HepG2 (cell line): ENCODE measurements at regions not wholly inside any gene's neighbourhood (a gene's known extent, or its start where the extent isn't known, plus 50 kb on each side); places are given as distances from the start of the nearest gene placed in this dataset.

Source experiments
- ATAC-seq: fragments of 200-7000 bp; cut with Tn5 transposase; 3 replicates; pipeline ENCODE4 v1.9.1; 2020; ENCODE audit warnings: mild to moderate bottlenecking, moderate library complexity
- BruUV-seq: library from RNA; stranded (reverse); fragments of 400-500 nt; replicated peaks from 2 replicates; lab custom pipeline; 2021; lab: Mats Ljungman, UMichigan
- CTCF ChIA-PET: fragments of 300-600 bp; formaldehyde crosslinking; extraction: SDS; loops from one replicate; lab custom pipeline; 2021; ENCODE audit warnings: low total read pairs, inconsistent platforms, low intra/inter-chr PET ratio; lab: Yijun Ruan, JAX
- POLR2A ChIA-PET: fragments of 350-600 bp; sonication (Branson Sonifier 250); formaldehyde crosslinking; loops from one replicate; lab custom pipeline; 2020; ENCODE audit warnings: antibody characterized with exemption, inconsistent platforms; lab: Yijun Ruan, JAX
- DNase-seq: peaks from one replicate; pipeline ENCODE4 v3.0.0-alpha.2; 2015; ENCODE audit warnings: low spot score
- FAIRE-seq: peaks from 3 replicates; lab custom pipeline; 2011; peaks lifted over from hg19 to GRCh38; lab: Jason Lieb, UNC
- H2AFZ ChIP-seq: one replicate; pipeline ENCODE4 v1.6.1; 2011; ENCODE audit warnings: low read length, inconsistent platforms
- H3K27ac ChIP-seq: fragments of 300-600 bp; 3 replicates; pipeline ENCODE4 v1.8.0; 2011; ENCODE audit warnings: mixed run types, mild to moderate bottlenecking, mixed read lengths, low read length, inconsistent platforms; ENCODE audit not compliant: insufficient read depth; ENCODE audit errors: extremely low read length
- H3K27me3 ChIP-seq, 2 experiments: fragments of 200-600 bp in 1 of 2; 2 replicates in 1 of 2; 3 replicates in 1 of 2; pipeline versions ENCODE4 v1.6.0 to v1.8.0; 2011; ENCODE audit warnings: low read length in 2 of 2, mild to moderate bottlenecking in 2 of 2, moderate library complexity in 2 of 2, inconsistent platforms in 1 of 2; ENCODE audit not compliant: insufficient read depth in 2 of 2, control insufficient read depth in 1 of 2
- H3K36me3 ChIP-seq, 2 experiments: fragments of 200-600 bp in 1 of 2; replicated peaks in 1 of 2; 2 replicates in 1 of 2; 3 replicates in 1 of 2; pipeline versions ENCODE4 v1.5.1 to v1.8.0; 2011; ENCODE audit warnings: low read length in 2 of 2, inconsistent platforms in 1 of 2; ENCODE audit not compliant: insufficient read depth in 2 of 2, control insufficient read depth in 1 of 2
- H3K4me1 ChIP-seq: 2 replicates; pipeline ENCODE4 v1.5.1; 2012; ENCODE audit warnings: low read length, inconsistent platforms; ENCODE audit not compliant: insufficient read depth
- H3K4me2 ChIP-seq: 2 replicates; pipeline ENCODE4 v1.6.0; 2011; ENCODE audit warnings: low read depth, low read length, inconsistent platforms
- H3K4me3 ChIP-seq, 3 experiments: fragments of 200-600 bp in 1 of 3; sonication (generic), shearing (Covaris generic) in 1 of 3; replicated peaks in 1 of 3; 2 replicates each; pipeline ENCODE4 v1.5.1; 2011 to 2016; ENCODE audit warnings: low read length in 3 of 3, inconsistent platforms in 2 of 3, low read depth in 2 of 3, mild to moderate bottlenecking in 2 of 3, control low read depth in 1 of 3, mixed read lengths in 1 of 3; ENCODE audit not compliant: insufficient read depth in 1 of 3
- H3K79me2 ChIP-seq: one replicate; pipeline ENCODE4 v1.6.1; 2011; ENCODE audit warnings: low read length, inconsistent platforms; ENCODE audit not compliant: insufficient read depth
- H3K9ac ChIP-seq: 2 replicates; pipeline ENCODE4 v1.6.0; 2011; ENCODE audit warnings: mild to moderate bottlenecking, low read depth, low read length, inconsistent platforms; ENCODE audit not compliant: insufficient read depth
- H3K9me3 ChIP-seq: 2 replicates; pipeline ENCODE4 v1.5.1; 2012; ENCODE audit warnings: mild to moderate bottlenecking, low read length
- H4K20me1 ChIP-seq: 2 replicates; pipeline ENCODE4 v1.6.0; 2011; ENCODE audit warnings: inconsistent platforms, mild to moderate bottlenecking, low read length, moderate library complexity; ENCODE audit not compliant: insufficient read depth
- ATF5 ChIP-seq: sonication (generic); formaldehyde crosslinking; IDR thresholded peaks from 2 replicates; pipeline ENCODE4 v1.4.0; 2020; ENCODE audit warnings: mild to moderate bottlenecking, low read depth, missing genetic modification reagents
- BCL6 ChIP-seq: IDR thresholded peaks from 2 replicates; pipeline ENCODE4 v1.6.1; 2016; ENCODE audit warnings: missing genetic modification reagents, missing compliant biosample characterization
- ESRRA ChIP-seq: sonication (generic); formaldehyde crosslinking; IDR thresholded peaks from 2 replicates; pipeline ENCODE4 v1.5.1; 2020; ENCODE audit warnings: mild to moderate bottlenecking, low read depth, missing genetic modification reagents
- FOXA1 ChIP-seq, 2 experiments: fragments of 450-650 bp in 1 of 2; sonication (generic) in 1 of 2; formaldehyde crosslinking in 1 of 2; IDR thresholded peaks; 2 replicates each; pipeline versions ENCODE4 v1.4.0 to v1.6.1; 2016 to 2020; ENCODE audit warnings: missing genetic modification reagents in 1 of 2
- KDM2A ChIP-seq: sonication (generic); formaldehyde crosslinking; IDR thresholded peaks from 2 replicates; pipeline ENCODE4 v1.4.0; 2020; ENCODE audit warnings: low read depth, missing genetic modification reagents, borderline replicate concordance
- MED1 ChIP-seq: sonication (generic); formaldehyde crosslinking; IDR thresholded peaks from 2 replicates; pipeline ENCODE4 v1.4.0; 2020; ENCODE audit warnings: missing genetic modification reagents
- NR2F2 ChIP-seq: IDR thresholded peaks from 2 replicates; pipeline ENCODE4 v1.6.1; 2012; ENCODE audit warnings: low read depth, inconsistent platforms, borderline replicate concordance
- NR2F6 ChIP-seq, 2 experiments: IDR thresholded peaks; 2 replicates each; pipeline ENCODE4 v1.6.1; 2016; ENCODE audit warnings: antibody characterized with exemption in 1 of 2, mild to moderate bottlenecking in 1 of 2
- POGZ ChIP-seq: sonication (generic); formaldehyde crosslinking; IDR thresholded peaks from 2 replicates; pipeline ENCODE4 v1.4.0; 2020; ENCODE audit warnings: mild to moderate bottlenecking, missing genetic modification reagents
- POLR2AphosphoS5 ChIP-seq: IDR thresholded peaks from 2 replicates; pipeline ENCODE4 v1.6.1; 2012; ENCODE audit warnings: low read depth, low read length
- RARA ChIP-seq: IDR thresholded peaks from 2 replicates; pipeline ENCODE4 v1.6.1; 2016; ENCODE audit warnings: missing genetic modification reagents, missing compliant biosample characterization
- TFE3 ChIP-seq: IDR thresholded peaks from 2 replicates; pipeline ENCODE4 v1.6.1; 2016
- YY1 ChIP-seq: IDR thresholded peaks from 2 replicates; pipeline ENCODE4 v1.6.1; 2011; ENCODE audit warnings: low read length, low read depth, moderate library complexity, mild to moderate bottlenecking; ENCODE audit not compliant: insufficient read depth, insufficient replicate concordance
- ZNF136 ChIP-seq: sonication (generic); formaldehyde crosslinking; IDR thresholded peaks from 2 replicates; pipeline ENCODE4 v1.8.1; 2022; ENCODE audit warnings: low read depth, mild to moderate bottlenecking, moderate library complexity, missing genetic modification reagents
- ZNF331 ChIP-seq: sonication (generic); formaldehyde crosslinking; IDR thresholded peaks from 2 replicates; pipeline ENCODE4 v1.4.0; 2020; ENCODE audit warnings: missing genetic modification reagents
- ZNF431 ChIP-seq: sonication (generic); formaldehyde crosslinking; IDR thresholded peaks from 2 replicates; pipeline ENCODE4 v1.9.0; 2022; ENCODE audit warnings: missing genetic modification reagents, low read depth, mild to moderate bottlenecking, borderline replicate concordance
- ZNF574 ChIP-seq: sonication (generic); formaldehyde crosslinking; IDR thresholded peaks from 2 replicates; pipeline ENCODE4 v1.4.0; 2020; ENCODE audit warnings: missing genetic modification reagents
- ZNF644 ChIP-seq: IDR thresholded peaks from 2 replicates; pipeline ENCODE4 v1.6.1; 2016; ENCODE audit warnings: low read depth
- WGBS: methylation state at CpG from one replicate; pipeline ENCODE4 v1.1.6; 2017; ENCODE audit warnings: low lambda C conversion rate; 5-methylcytosine and 5-hydroxymethylcytosine counted together
- in situ Hi-C: cut with HindIII; loops from 2 replicates; pipeline ENCODE4 v1.10.0; 2017; ENCODE audit warnings: low pct_unique_long_range_greater_than_20kb; ENCODE audit not compliant: extremely low pct_ligation_motif_present
- intact Hi-C: fragments of 100-400 bp; cut with micrococcal nuclease; formaldehyde crosslinking; loops from one replicate; pipeline ENCODE4 v1.10.0; 2022; ENCODE audit not compliant: unreplicated experiment

- in situ Hi-C loops (no loop called here), intact Hi-C loops (loop anchor here (5.0 kb wide), 2 partner anchors 46 to 61 kb away; partner anchors contain the start of gene PPP2R5A)
- peaks cover 0 to 4% of the 10 kb centered on the region in 2 experiments; a peak in 1 of 5 replicates for H3K27me3 ChIP-seq
- peaks cover 61% of the 10 kb centered on the region for H3K4me1 ChIP-seq
- H4K20me1 ChIP-seq = no peaks in the 10 kb centered on the region
- BruUV-seq = no TSS peak
- FAIRE-seq (peak; percentile 76), ATAC-seq (peak; percentile 91), DNase-seq (peak; percentile 78)
- peak overlapping the region; percentile 63 for H3K4me2 ChIP-seq
- peak overlapping the region in 2 of 3 experiments; percentile 3 to 5; a peak in 2 of 6 replicates for H3K4me3 ChIP-seq
- CTCF ChIA-PET = no interaction called here
- WGBS = 0% methylated on average over 1 of the region's 4 CpGs
- no peaks in the 10 kb centered on the region for H3K36me3 ChIP-seq
- H3K79me2 ChIP-seq = no peaks in the 10 kb centered on the region
- H3K9ac ChIP-seq = no peak overlapping the region
- POLR2A ChIA-PET = interaction anchor here (1.2 to 2.3 kb wide), 6 partner anchors 17 to 60 kb away, joined by 3 to 17 read pairs (median 4); partner anchors contain the start of gene PPP2R5A
- no peaks in the 10 kb centered on the region for H3K9me3 ChIP-seq
- no peak overlapping the region for H2AFZ ChIP-seq
- no peak overlapping the region for H3K27ac ChIP-seq
- peak; percentile 84 for TF ChIP-seq TFE3 (CRISPR knock-in tag)
- peak; percentile 61; the same call in 1 of the 2 replicates for TF ChIP-seq ESRRA
- peak; percentile 49; the same call in 1 of the 2 replicates for TF ChIP-seq NR2F2
- TF ChIP-seq POGZ = peak; percentile 56; the same call in 1 of the 2 replicates
- peak; percentile 44; the same call in 1 of the 2 replicates for TF ChIP-seq ZNF574 (CRISPR knock-in tag)
- peak; percentile 82 for TF ChIP-seq BCL6 (CRISPR knock-in tag)
- TF ChIP-seq ZNF136 (CRISPR knock-in tag) = no peak
- TF ChIP-seq ZNF644 (CRISPR knock-in tag) = peak; percentile 95
- TF ChIP-seq KDM2A (CRISPR knock-in tag) = peak; percentile 36; the same call in 1 of the 2 replicates
- TF ChIP-seq NR2F6 (IDR thresholded peaks at IDR 0.05) = peak; percentile 60; the same call in 1 of the 2 replicates
- peak; percentile 89 for TF ChIP-seq NR2F6 (CRISPR knock-in tag; IDR thresholded peaks at IDR 0.05)
- peak; percentile 82 for TF ChIP-seq MED1 (CRISPR knock-in tag)
- no peak for TF ChIP-seq YY1
- no peak for TF ChIP-seq FOXA1 (IDR thresholded peaks at IDR 0.05)
- 0 out of 2 replicates have a peak, but pooled peaks have one; percentile 60 for TF ChIP-seq FOXA1 (CRISPR knock-in tag; IDR thresholded peaks at IDR 0.05)
- no peak for TF ChIP-seq ATF5 (CRISPR knock-in tag)
- peak; percentile 79 for TF ChIP-seq ZNF331 (CRISPR knock-in tag)
- peak; percentile 98 for TF ChIP-seq RARA
- TF ChIP-seq ZNF431 = no peak
- TF ChIP-seq POLR2AphosphoS5 = no peak
These were observed 59.3 kb upstream of the PPP2R5A start for GRCh38 chr1:212225871-212226302.
